Upper lobe of left lung (tissue), 6 donors: ENCODE measurements at regions not wholly inside any gene's neighbourhood (a gene's known extent, or its start where the extent isn't known, plus 50 kb on each side); places are given as distances from the start of the nearest gene placed in this dataset.

Source experiments
- ATAC-seq, 2 donors: fragments of 200-7000 bp; cut with Tn5 transposase; one replicate each; pipeline ENCODE4 v1.9.1; 2022; ENCODE audit warnings: mild to moderate bottlenecking in 2 of 2, moderate library complexity in 2 of 2; ENCODE audit not compliant: low FRiP score in 2 of 2
- DNase-seq, 2 donors: peaks; one replicate each; pipeline ENCODE4 v3.0.0-alpha.2; 2019 to 2020
- H3K27ac ChIP-seq, 4 donors: fragments of 200-600 bp; sonication (generic); one replicate each; pipeline ENCODE4 v1.5.1; 2016 to 2019
- H3K27me3 ChIP-seq, 4 donors: fragments of 200-600 bp; sonication (generic); one replicate each; pipeline ENCODE4 v1.5.1; 2017 to 2019
- H3K36me3 ChIP-seq, 4 donors: fragments of 200-600 bp; sonication (generic); one replicate each; pipeline ENCODE4 v1.5.1; 2016 to 2019
- H3K4me1 ChIP-seq, 4 donors: fragments of 200-600 bp; sonication (generic); one replicate each; pipeline ENCODE4 v1.5.1; 2018 to 2019
- H3K4me3 ChIP-seq, 4 donors: fragments of 200-600 bp; sonication (generic); one replicate each; pipeline ENCODE4 v1.5.1; 2017 to 2019; ENCODE audit warnings: mild to moderate bottlenecking in 2 of 4, moderate library complexity in 1 of 4
- H3K9me3 ChIP-seq, 4 donors: fragments of 200-600 bp; sonication (generic); one replicate each; pipeline ENCODE4 v1.5.1; 2018 to 2019
- CTCF ChIP-seq, 6 experiments: fragments of 450-650 bp in 4 of 6; fragments of 200-600 bp in 2 of 6; sonication (generic) in 2 of 6; IDR thresholded peaks; one replicate each; pipeline ENCODE4 v1.5.1; 2016 to 2019; ENCODE audit warnings: antibody characterized with exemption in 6 of 6
- EP300 ChIP-seq, 4 donors: sonication (generic); formaldehyde crosslinking; IDR thresholded peaks; one replicate each; pipeline ENCODE4 v1.5.1; 2017; ENCODE audit warnings: antibody characterized with exemption in 4 of 4, control low read depth in 2 of 4
- POLR2A ChIP-seq, 4 donors: fragments of 450-650 bp; IDR thresholded peaks; one replicate each; pipeline ENCODE4 v1.5.1; 2016 to 2017; ENCODE audit warnings: antibody characterized with exemption in 4 of 4, mild to moderate bottlenecking in 2 of 4
- POLR2AphosphoS5 ChIP-seq, 2 donors: sonication (generic); formaldehyde crosslinking; IDR thresholded peaks; one replicate each; pipeline ENCODE4 v1.5.1; 2017; ENCODE audit warnings: antibody characterized with exemption in 2 of 2
- WGBS, 2 donors: methylation state at CpG; one replicate each; pipeline ENCODE4 v1.1.5; 2017 to 2018; 5-methylcytosine and 5-hydroxymethylcytosine counted together
- donor health status: DM: no; HTN: no; CAD: no; lungs with moderate emphysema.
- donor health status: DM: no; HTN: yes; CAD: no; lungs with severe emphysema.

DNA sequence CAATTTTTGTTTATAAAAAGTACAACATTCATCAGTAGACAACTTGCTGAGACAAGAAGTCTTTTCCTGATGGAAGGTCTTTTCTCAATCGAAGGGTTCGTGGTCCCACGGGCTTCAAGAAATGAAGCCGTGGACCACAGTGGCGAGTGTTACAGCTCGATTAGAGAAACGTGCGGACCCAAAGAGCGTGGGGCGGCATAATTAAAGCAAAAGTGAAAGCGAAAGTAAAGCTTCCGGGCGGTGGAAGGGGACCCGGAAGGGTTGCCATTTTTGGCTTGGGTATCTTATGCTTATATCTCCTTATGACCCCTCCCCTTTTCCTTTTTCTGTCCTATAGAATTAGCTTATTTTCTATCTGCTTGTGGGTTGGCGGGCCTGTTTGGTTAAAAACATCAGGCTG, 2309.4 kb upstream of the ACO1 start:
- ATAC-seq (no peak), DNase-seq (no peak)
- 82 to 86% methylated on average over 15 of the region's 15 CpGs for WGBS, 2 donors
- Histone ChIP-seq H3K4me3 (no peak overlapping the region), H3K9me3 (no peaks in the 10 kb centered on the region), H3K4me1 (no peaks in the 10 kb centered on the region), H3K27ac (no peak overlapping the region), H3K27me3 (no peaks in the 10 kb centered on the region), H3K36me3 (no peaks in the 10 kb centered on the region)
- TF ChIP-seq POLR2A (IDR thresholded peaks at IDR 0.05): no peak
- no peak for TF ChIP-seq POLR2AphosphoS5 (IDR thresholded peaks at IDR 0.05)
- no peak for TF ChIP-seq EP300 (IDR thresholded peaks at IDR 0.05)
- no peak for TF ChIP-seq CTCF (IDR thresholded peaks at IDR 0.05)

- Histone ChIP-seq H3K4me3 (no peak overlapping the region), H3K36me3 (no peaks in the 10 kb centered on the region), H3K4me1 (no peaks in the 10 kb centered on the region), H3K9me3 (no peaks in the 10 kb centered on the region), H3K27ac (no peak overlapping the region), H3K27me3 (no peaks in the 10 kb centered on the region)
- DNase-seq (no peak), ATAC-seq (no peak)
- WGBS, 2 donors: 58 to 64% methylated on average over 3 of the region's 3 CpGs
- TF ChIP-seq POLR2A (IDR thresholded peaks at IDR 0.05) (no peak), EP300 (IDR thresholded peaks at IDR 0.05) (no peak), POLR2AphosphoS5 (IDR thresholded peaks at IDR 0.05) (no peak), CTCF (IDR thresholded peaks at IDR 0.05) (no peak)
These were observed 2308.8 kb upstream of the ACO1 start for GRCh38 chr9:30075451-30076199.

DNA sequence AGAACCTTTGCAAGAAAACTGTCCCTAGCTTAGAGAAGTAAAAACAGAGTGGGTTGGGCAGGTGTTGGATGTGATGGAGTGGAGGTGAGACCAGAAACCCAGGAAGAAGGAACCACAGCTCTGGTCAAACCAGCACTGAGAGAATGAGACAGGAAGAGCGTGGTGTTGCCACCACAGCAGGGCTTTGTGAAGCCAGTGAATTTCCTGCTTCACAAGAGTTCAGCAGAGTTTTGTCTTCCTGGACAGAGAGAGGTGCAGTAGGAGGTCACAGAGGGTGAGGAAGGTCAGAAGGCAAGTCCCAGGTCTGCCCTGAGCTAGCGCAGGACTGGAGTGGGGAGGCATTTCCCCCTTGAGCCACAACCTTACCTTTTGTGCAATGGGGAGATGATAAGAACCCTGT, 2306.2 kb upstream of the ACO1 start:
- Histone ChIP-seq H3K4me3 (no peak overlapping the region), H3K27ac (no peak overlapping the region), H3K36me3 (no peaks in the 10 kb centered on the region), H3K9me3 (no peaks in the 10 kb centered on the region), H3K4me1 (no peaks in the 10 kb centered on the region), H3K27me3 (no peaks in the 10 kb centered on the region)
- TF ChIP-seq POLR2A (IDR thresholded peaks at IDR 0.05) (no peak), POLR2AphosphoS5 (IDR thresholded peaks at IDR 0.05) (no peak), CTCF (IDR thresholded peaks at IDR 0.05) (no peak), EP300 (IDR thresholded peaks at IDR 0.05) (no peak)
- 65 to 90% methylated on average over 2 of the region's 2 CpGs for WGBS, 2 donors
- DNase-seq: no peak
- no peak for ATAC-seq

GRCh38 chr9:30089428-30089827, 2295.0 kb upstream of the ACO1 start:
- H3K9me3 ChIP-seq: no peaks in the 10 kb centered on the region
- TF ChIP-seq POLR2A (IDR thresholded peaks at IDR 0.05) (no peak), EP300 (IDR thresholded peaks at IDR 0.05) (no peak), CTCF (IDR thresholded peaks at IDR 0.05) (no peak), POLR2AphosphoS5 (IDR thresholded peaks at IDR 0.05) (no peak)
- no peak overlapping the region for H3K4me3 ChIP-seq
- no peaks in the 10 kb centered on the region for H3K27me3 ChIP-seq
- H3K36me3 ChIP-seq: no peaks in the 10 kb centered on the region
- DNase-seq: no peak
- no peak for ATAC-seq
- WGBS, 2 donors: 82 to 92% methylated on average over 5 of the region's 5 CpGs
- no peaks in the 10 kb centered on the region for H3K4me1 ChIP-seq
- H3K27ac ChIP-seq: no peak overlapping the region
